HCT116 (cell line): ENCODE measurements at regions not wholly inside any gene's neighbourhood (a gene's known extent, or its start where the extent isn't known, plus 50 kb on each side); places are given as distances from the start of the nearest gene placed in this dataset.

Experiments
- ATAC-seq: fragments of 200-7000 bp; cut with Tn5 transposase; 2 replicates; pipeline ENCODE4 v1.9.1; 2020; ENCODE audit warnings: mild to moderate bottlenecking, moderate library complexity
- BruUV-seq: library from RNA; stranded (reverse); fragments of 400-500 nt; replicated peaks from 2 replicates; lab custom pipeline; 2021; lab: Mats Ljungman, UMichigan
- CTCF ChIA-PET: fragments of 300-600 bp; sonication (Branson Sonifier 250); formaldehyde crosslinking; loops from one replicate; lab custom pipeline; 2021; ENCODE audit warnings: antibody characterized with exemption; lab: Charles Lee
- POLR2A ChIA-PET: fragments of 300-600, 350-600 bp; sonication (Branson Sonifier 250); formaldehyde crosslinking; loops from one replicate; lab custom pipeline; 2021; ENCODE audit warnings: antibody characterized with exemption; lab: Charles Lee
- RAD21 ChIA-PET, 2 experiments: fragments of 300-600 bp; sonication (Branson Sonifier 250); formaldehyde crosslinking; loops; one replicate each; lab custom pipeline; 2023; ENCODE audit warnings: low total read pairs in 2 of 2; ENCODE audit not compliant: uncharacterized antibody in 2 of 2, unreplicated experiment in 2 of 2, low non-redundant PET in 1 of 2; lab: Charles Lee
- DNase-seq: peaks from one replicate; pipeline ENCODE4 v3.0.0-alpha.2; 2010; ENCODE audit warnings: low read depth, low spot score
- H2AFZ ChIP-seq: fragments of 200-600 bp; shearing (Covaris generic), sonication (generic); 2 replicates; pipeline ENCODE4 v1.6.1; 2017; ENCODE audit warnings: low read depth, mixed run types, mixed read lengths, antibody characterized with exemption, low read length; ENCODE audit not compliant: poor library complexity, severe bottlenecking
- H3K27ac ChIP-seq: 2 replicates; pipeline ENCODE4 v1.5.1; 2012; ENCODE audit warnings: low read depth, low read length
- H3K27me3 ChIP-seq: fragments of 200-600 bp; sonication (generic); 2 replicates; pipeline ENCODE4 v1.6.1; 2016; ENCODE audit warnings: mixed run types, low read length, mixed read lengths; ENCODE audit not compliant: insufficient read depth
- H3K36me3 ChIP-seq, 2 experiments: fragments of 200-500 bp in 1 of 2; fragments of 200-600 bp in 1 of 2; sonication (Bioruptor generic) in 1 of 2; sonication (generic) in 1 of 2; 2 replicates each; pipeline versions ENCODE4 v1.5.1 to v1.6.1; 2014 to 2016; ENCODE audit warnings: low read length in 2 of 2, inconsistent platforms in 1 of 2, mixed read lengths in 1 of 2, mixed run types in 1 of 2; ENCODE audit not compliant: insufficient read depth in 2 of 2, control insufficient read depth in 1 of 2
- H3K4me1 ChIP-seq, 2 experiments: fragments of 200-600 bp in 1 of 2; sonication (generic) in 1 of 2; 2 replicates each; pipeline versions ENCODE4 v1.5.1 to v1.6.1; 2012 to 2017; ENCODE audit warnings: low read length in 2 of 2, inconsistent platforms in 1 of 2, mild to moderate bottlenecking in 1 of 2, mixed read lengths in 1 of 2, mixed run types in 1 of 2, moderate library complexity in 1 of 2; ENCODE audit not compliant: insufficient read depth in 2 of 2, control insufficient read depth in 1 of 2
- H3K4me2 ChIP-seq: fragments of 200-600 bp; sonication (generic); 2 replicates; pipeline ENCODE4 v1.6.1; 2017; ENCODE audit warnings: mixed run types, low read length, mixed read lengths
- H3K4me3 ChIP-seq, 2 experiments: fragments of 200-600 bp in 1 of 2; sonication (generic) in 1 of 2; replicated peaks in 1 of 2; 2 replicates each; pipeline ENCODE4 v1.5.1; 2011 to 2016; ENCODE audit warnings: low read length in 2 of 2, control low read depth in 1 of 2, low read depth in 1 of 2, mild to moderate bottlenecking in 1 of 2, mixed read lengths in 1 of 2, mixed run types in 1 of 2
- H3K79me2 ChIP-seq: fragments of 200-600 bp; sonication (generic); 2 replicates; pipeline ENCODE4 v1.6.1; 2017; ENCODE audit warnings: mild to moderate bottlenecking, mixed run types, low read length, moderate library complexity, mixed read lengths; ENCODE audit not compliant: insufficient read depth
- H3K9ac ChIP-seq: fragments of 200-600 bp; sonication (generic); 2 replicates; pipeline ENCODE4 v1.6.1; 2016; ENCODE audit warnings: low read length, mixed read lengths
- H3K9me2 ChIP-seq: fragments of 200-600 bp; sonication (generic), shearing (Covaris generic); 2 replicates; pipeline ENCODE4 v1.6.1; 2017; ENCODE audit warnings: mixed run types, mild to moderate bottlenecking, moderate library complexity; ENCODE audit not compliant: insufficient read depth
- H3K9me3 ChIP-seq, 2 experiments: fragments of 200-500 bp in 1 of 2; fragments of 200-600 bp in 1 of 2; sonication (Bioruptor generic) in 1 of 2; sonication (generic) in 1 of 2; 2 replicates each; pipeline ENCODE4 v1.6.1; 2014 to 2017; ENCODE audit warnings: low read length in 2 of 2, mixed read lengths in 2 of 2, inconsistent platforms in 1 of 2, low read depth in 1 of 2, mild to moderate bottlenecking in 1 of 2, mixed run types in 1 of 2, moderate library complexity in 1 of 2; ENCODE audit not compliant: control insufficient read depth in 1 of 2, insufficient read depth in 1 of 2
- H4K20me1 ChIP-seq: fragments of 200-600 bp; sonication (generic), shearing (Covaris generic); 2 replicates; pipeline ENCODE4 v1.6.1; 2017; ENCODE audit warnings: mixed run types, mild to moderate bottlenecking, moderate library complexity; ENCODE audit not compliant: insufficient read depth
- CBX3 ChIP-seq: IDR thresholded peaks from 2 replicates; pipeline ENCODE4 v1.6.1; 2012; ENCODE audit warnings: low read depth
- CEBPB ChIP-seq: IDR thresholded peaks from 2 replicates; pipeline ENCODE4 v1.6.1; 2012; ENCODE audit warnings: low read depth
- EGR1 ChIP-seq: IDR thresholded peaks from 2 replicates; pipeline ENCODE4 v1.6.1; 2012; ENCODE audit warnings: low read depth
- ELF1 ChIP-seq: IDR thresholded peaks from 2 replicates; pipeline ENCODE4 v1.6.1; 2012; ENCODE audit warnings: low read depth, borderline replicate concordance
- EZH2phosphoT487 ChIP-seq: fragments of 200-600 bp; IDR thresholded peaks from 2 replicates; pipeline ENCODE4 v1.6.1; 2018; ENCODE audit warnings: antibody characterized with exemption, borderline replicate concordance
- POLR2A ChIP-seq: IDR thresholded peaks from 2 replicates; pipeline ENCODE4 v1.7.0; 2011; ENCODE audit warnings: borderline replicate concordance; ENCODE audit not compliant: insufficient read depth, insufficient read length; ENCODE audit errors: extremely low read depth
- POLR2AphosphoS5 ChIP-seq: IDR thresholded peaks from 2 replicates; pipeline ENCODE4 v1.6.1; 2011; ENCODE audit warnings: mild to moderate bottlenecking, low read depth, low read length, moderate library complexity
- YY1 ChIP-seq: IDR thresholded peaks from 2 replicates; pipeline ENCODE4 v1.6.1; 2011; ENCODE audit warnings: low read length, low read depth, moderate library complexity, mild to moderate bottlenecking; ENCODE audit not compliant: insufficient replicate concordance; ENCODE audit errors: extremely low read depth
- ZFX ChIP-seq: fragments of 450-650 bp; IDR thresholded peaks from 2 replicates; pipeline ENCODE4 v1.6.1; 2017
- intact Hi-C: fragments of 100-400 bp; cut with micrococcal nuclease; formaldehyde crosslinking; loops from 2 replicates; pipeline ENCODE4 v1.10.0; 2022
- TF ChIP-seq, protein P1 (sequence below): IDR thresholded peaks from 2 replicates; pipeline ENCODE4 v1.6.1; 2011; ENCODE audit warnings: mild to moderate bottlenecking, low read length, moderate library complexity; ENCODE audit not compliant: insufficient replicate concordance; ENCODE audit errors: extremely low read depth
- TF ChIP-seq, protein P2 (sequence below): IDR thresholded peaks from 2 replicates; pipeline ENCODE4 v1.6.1; 2012; ENCODE audit warnings: low read depth
- TF ChIP-seq, protein P3 (sequence below): IDR thresholded peaks from 2 replicates; pipeline ENCODE4 v1.6.1; 2012

DNA sequence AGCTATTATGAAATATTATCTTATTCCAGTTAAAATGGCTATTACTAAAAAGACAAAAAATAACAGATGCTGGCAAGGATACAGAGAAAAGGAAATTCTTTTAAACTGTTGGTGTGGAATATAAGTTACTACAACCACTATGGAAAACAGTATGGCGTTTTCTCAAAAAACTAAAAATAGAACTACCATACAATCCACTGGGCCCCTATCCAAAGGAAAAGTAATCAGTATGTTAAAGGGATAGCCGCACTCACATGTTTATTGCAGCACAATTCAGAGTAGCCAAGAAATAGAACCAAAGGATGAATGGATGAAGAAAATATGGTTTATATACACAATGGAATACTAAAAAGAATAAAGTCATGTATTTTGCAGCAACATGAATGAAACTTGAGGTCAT, 303.8 kb upstream of the ECI2 start:
- POLR2A ChIA-PET: no interaction called here
- no TSS peak for BruUV-seq
- H4K20me1 ChIP-seq: no peaks in the 10 kb centered on the region
- no peak for DNase-seq
- RAD21 ChIA-PET: no interaction called here
- H3K27ac ChIP-seq: no peak overlapping the region
- H3K79me2 ChIP-seq: no peaks in the 10 kb centered on the region
- no peak overlapping the region for H3K9ac ChIP-seq
- intact Hi-C loops: no loop called here
- H3K4me1 ChIP-seq: no peaks in the 10 kb centered on the region
- no peaks in the 10 kb centered on the region for H3K9me3 ChIP-seq
- no peak overlapping the region for H3K4me2 ChIP-seq
- H3K9me2 ChIP-seq: no peaks in the 10 kb centered on the region
- no peak overlapping the region for H3K4me3 ChIP-seq
- H2AFZ ChIP-seq: no peak overlapping the region
- no peaks in the 10 kb centered on the region for H3K27me3 ChIP-seq
- H3K36me3 ChIP-seq: no peaks in the 10 kb centered on the region
- TF ChIP-seq, protein P1, sequence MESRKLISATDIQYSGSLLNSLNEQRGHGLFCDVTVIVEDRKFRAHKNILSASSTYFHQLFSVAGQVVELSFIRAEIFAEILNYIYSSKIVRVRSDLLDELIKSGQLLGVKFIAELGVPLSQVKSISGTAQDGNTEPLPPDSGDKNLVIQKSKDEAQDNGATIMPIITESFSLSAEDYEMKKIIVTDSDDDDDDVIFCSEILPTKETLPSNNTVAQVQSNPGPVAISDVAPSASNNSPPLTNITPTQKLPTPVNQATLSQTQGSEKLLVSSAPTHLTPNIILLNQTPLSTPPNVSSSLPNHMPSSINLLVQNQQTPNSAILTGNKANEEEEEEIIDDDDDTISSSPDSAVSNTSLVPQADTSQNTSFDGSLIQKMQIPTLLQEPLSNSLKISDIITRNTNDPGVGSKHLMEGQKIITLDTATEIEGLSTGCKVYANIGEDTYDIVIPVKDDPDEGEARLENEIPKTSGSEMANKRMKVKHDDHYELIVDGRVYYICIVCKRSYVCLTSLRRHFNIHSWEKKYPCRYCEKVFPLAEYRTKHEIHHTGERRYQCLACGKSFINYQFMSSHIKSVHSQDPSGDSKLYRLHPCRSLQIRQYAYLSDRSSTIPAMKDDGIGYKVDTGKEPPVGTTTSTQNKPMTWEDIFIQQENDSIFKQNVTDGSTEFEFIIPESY: no peak
- TF ChIP-seq ZFX: no peak
- TF ChIP-seq CBX3: no peak
- no peak for TF ChIP-seq EZH2phosphoT487
- TF ChIP-seq POLR2AphosphoS5: no peak
- TF ChIP-seq CEBPB: no peak
- TF ChIP-seq, protein P2, sequence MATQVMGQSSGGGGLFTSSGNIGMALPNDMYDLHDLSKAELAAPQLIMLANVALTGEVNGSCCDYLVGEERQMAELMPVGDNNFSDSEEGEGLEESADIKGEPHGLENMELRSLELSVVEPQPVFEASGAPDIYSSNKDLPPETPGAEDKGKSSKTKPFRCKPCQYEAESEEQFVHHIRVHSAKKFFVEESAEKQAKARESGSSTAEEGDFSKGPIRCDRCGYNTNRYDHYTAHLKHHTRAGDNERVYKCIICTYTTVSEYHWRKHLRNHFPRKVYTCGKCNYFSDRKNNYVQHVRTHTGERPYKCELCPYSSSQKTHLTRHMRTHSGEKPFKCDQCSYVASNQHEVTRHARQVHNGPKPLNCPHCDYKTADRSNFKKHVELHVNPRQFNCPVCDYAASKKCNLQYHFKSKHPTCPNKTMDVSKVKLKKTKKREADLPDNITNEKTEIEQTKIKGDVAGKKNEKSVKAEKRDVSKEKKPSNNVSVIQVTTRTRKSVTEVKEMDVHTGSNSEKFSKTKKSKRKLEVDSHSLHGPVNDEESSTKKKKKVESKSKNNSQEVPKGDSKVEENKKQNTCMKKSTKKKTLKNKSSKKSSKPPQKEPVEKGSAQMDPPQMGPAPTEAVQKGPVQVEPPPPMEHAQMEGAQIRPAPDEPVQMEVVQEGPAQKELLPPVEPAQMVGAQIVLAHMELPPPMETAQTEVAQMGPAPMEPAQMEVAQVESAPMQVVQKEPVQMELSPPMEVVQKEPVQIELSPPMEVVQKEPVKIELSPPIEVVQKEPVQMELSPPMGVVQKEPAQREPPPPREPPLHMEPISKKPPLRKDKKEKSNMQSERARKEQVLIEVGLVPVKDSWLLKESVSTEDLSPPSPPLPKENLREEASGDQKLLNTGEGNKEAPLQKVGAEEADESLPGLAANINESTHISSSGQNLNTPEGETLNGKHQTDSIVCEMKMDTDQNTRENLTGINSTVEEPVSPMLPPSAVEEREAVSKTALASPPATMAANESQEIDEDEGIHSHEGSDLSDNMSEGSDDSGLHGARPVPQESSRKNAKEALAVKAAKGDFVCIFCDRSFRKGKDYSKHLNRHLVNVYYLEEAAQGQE: no peak
- TF ChIP-seq, protein P3, sequence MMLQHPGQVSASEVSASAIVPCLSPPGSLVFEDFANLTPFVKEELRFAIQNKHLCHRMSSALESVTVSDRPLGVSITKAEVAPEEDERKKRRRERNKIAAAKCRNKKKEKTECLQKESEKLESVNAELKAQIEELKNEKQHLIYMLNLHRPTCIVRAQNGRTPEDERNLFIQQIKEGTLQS: no peak
- TF ChIP-seq POLR2A: no peak
- TF ChIP-seq ELF1: no peak
- no peak for TF ChIP-seq EGR1
- TF ChIP-seq YY1: no peak
- ATAC-seq: no peak
- CTCF ChIA-PET: no interaction called here
